Heart right ventricle (tissue), 16 donors: ENCODE measurements at regions not wholly inside any gene's neighbourhood (a gene's known extent, or its start where the extent isn't known, plus 50 kb on each side); places are given as distances from the start of the nearest gene placed in this dataset.

Source experiments
- ATAC-seq, 8 donors: fragments of 200-7000 bp; cut with Tn5 transposase; one replicate each; pipeline ENCODE4 v1.9.1; 2020; ENCODE audit warnings: mild to moderate bottlenecking in 8 of 8, moderate library complexity in 8 of 8, moderate number of reproducible peaks in 1 of 8
- DNase-seq, 2 donors: peaks; one replicate each; pipeline ENCODE4 v3.0.0-alpha.2; 2020
- H3K27ac ChIP-seq, 10 donors: fragments of 200-600 bp; sonication (generic) in 2 of 10; one replicate each; pipeline versions ENCODE4 v1.5.0 to v1.8.0; 2020 to 2022; ENCODE audit warnings: mild to moderate bottlenecking in 3 of 10
- H3K27me3 ChIP-seq, 7 donors: fragments of 200-600 bp; one replicate each; pipeline ENCODE4 v1.8.0; 2021 to 2022; ENCODE audit warnings: mild to moderate bottlenecking in 2 of 7
- H3K36me3 ChIP-seq, 9 donors: fragments of 200-600 bp; sonication (generic) in 1 of 9; one replicate each; pipeline versions ENCODE4 v1.5.0 to v1.8.0; 2020 to 2022; ENCODE audit warnings: mild to moderate bottlenecking in 2 of 9
- H3K4me1 ChIP-seq, 9 donors: fragments of 200-600 bp; sonication (generic) in 1 of 9; one replicate each; pipeline versions ENCODE4 v1.5.0 to v1.8.0; 2020 to 2022; ENCODE audit warnings: mild to moderate bottlenecking in 4 of 9
- H3K4me3 ChIP-seq, 10 donors: fragments of 200-600 bp; sonication (generic) in 2 of 10; one replicate each; pipeline versions ENCODE4 v1.5.0 to v1.8.0; 2020 to 2022; ENCODE audit warnings: mild to moderate bottlenecking in 7 of 10, moderate library complexity in 2 of 10
- H3K9me3 ChIP-seq, 11 donors: fragments of 200-600 bp in 10 of 11; sonication (generic) in 2 of 11; one replicate each; pipeline versions ENCODE4 v1.5.0 to v1.8.0; 2013 to 2022; ENCODE audit warnings: mild to moderate bottlenecking in 2 of 11, control low read depth in 1 of 11, moderate library complexity in 1 of 11
- WGBS, 2 donors: extraction: QIAGEN DNeasy Blood & Tissue Kit; methylation state at CpG; one replicate each; pipeline ENCODE4 v1.1.7; 2013; ENCODE audit warnings: inconsistent platforms in 1 of 2; 5-methylcytosine and 5-hydroxymethylcytosine counted together
- intact Hi-C, 10 donors: fragments of 100-400 bp; cut with DNase I; formaldehyde crosslinking; loops; one replicate each; pipeline versions ENCODE4 v1.11.1 to v1.14.2; 2022
- TF ChIP-seq, protein P1 (sequence below), 9 donors: fragments of 200-600 bp; sonication (generic) in 2 of 9; IDR thresholded peaks; one replicate each; pipeline versions ENCODE4 v1.5.0 to v1.8.0; 2021 to 2022; ENCODE audit warnings: antibody characterized with exemption in 9 of 9, mild to moderate bottlenecking in 5 of 9, moderate library complexity in 1 of 9
- donor health status: Arrhythmogenic right ventricular cardiomyopathy.
- donor health status: ischemic (EF 13 %, LVEDD 7.1; RV severe dilation, severe dysfunction).
- donor health status: healthy with polysubstance abuse.
- donor health status: DM: no; HTN: yes; CAD: no.
- donor health status: DM: no; HTN: no; CAD: no.
- donor health status: ischemic (EF 25% LVEDD 6.9; RV normal size, moderate dysfunction).
- donor health status: ischemic (EF 25% LVEDD 5.7; RV mildly dilated, moderate dysfunction).
- donor health status: healthy.
- donor health status: DM: yes; HTN: yes; CAD: no.
- donor health status: Ischemic cardiomyopathy.
- donor health status: ischemic (EF 35%, LVEDD 5.7; RV mildly dilated, moderate dysfunction).
- donor health status: nonischemic (EF 11% LVEDD 7.7; RV severe dilation, severe dysfunction).
- donor health status: DM: yes; HTN: yes; CAD: no.
- donor health status: PGD.
- donor health status: ischemic (EF 29% LVEDD 5.4; RV normal size, mild dysfunction).
- donor health status: nonischemic (EF 23%, LVEDD 6.1; RV moderate dilation, normal function).

DNA sequence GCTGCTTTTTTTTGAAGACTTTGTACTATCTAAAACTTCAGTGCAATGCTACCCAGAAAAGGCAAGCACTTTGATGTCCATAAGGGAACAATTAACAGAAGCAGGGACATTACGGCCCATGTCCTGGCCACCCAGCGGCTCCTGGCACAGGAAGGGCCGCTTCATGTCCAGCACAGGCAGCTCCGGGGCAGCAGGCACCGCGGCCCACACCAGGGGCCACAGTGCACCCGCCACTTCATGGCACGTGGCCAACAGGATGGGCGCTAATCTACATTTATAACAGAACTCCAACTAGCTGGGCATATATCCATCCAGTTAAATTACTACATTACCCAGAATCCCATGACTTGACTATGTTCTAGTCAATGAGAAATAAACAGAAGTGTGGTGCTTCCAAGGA is 198.2 kb upstream of the ID4 start:
- Histone ChIP-seq H3K4me3 (no peak overlapping the region), H3K27me3 (no peaks in the 10 kb centered on the region), H3K9me3 (peaks cover 0 to 13% (median 0%) of the 10 kb centered on the region in 11 donors), H3K36me3 (no peaks in the 10 kb centered on the region), H3K27ac (no peak overlapping the region), H3K4me1 (no peaks in the 10 kb centered on the region)
- intact Hi-C loops = no loop called here
- TF ChIP-seq, protein P1, sequence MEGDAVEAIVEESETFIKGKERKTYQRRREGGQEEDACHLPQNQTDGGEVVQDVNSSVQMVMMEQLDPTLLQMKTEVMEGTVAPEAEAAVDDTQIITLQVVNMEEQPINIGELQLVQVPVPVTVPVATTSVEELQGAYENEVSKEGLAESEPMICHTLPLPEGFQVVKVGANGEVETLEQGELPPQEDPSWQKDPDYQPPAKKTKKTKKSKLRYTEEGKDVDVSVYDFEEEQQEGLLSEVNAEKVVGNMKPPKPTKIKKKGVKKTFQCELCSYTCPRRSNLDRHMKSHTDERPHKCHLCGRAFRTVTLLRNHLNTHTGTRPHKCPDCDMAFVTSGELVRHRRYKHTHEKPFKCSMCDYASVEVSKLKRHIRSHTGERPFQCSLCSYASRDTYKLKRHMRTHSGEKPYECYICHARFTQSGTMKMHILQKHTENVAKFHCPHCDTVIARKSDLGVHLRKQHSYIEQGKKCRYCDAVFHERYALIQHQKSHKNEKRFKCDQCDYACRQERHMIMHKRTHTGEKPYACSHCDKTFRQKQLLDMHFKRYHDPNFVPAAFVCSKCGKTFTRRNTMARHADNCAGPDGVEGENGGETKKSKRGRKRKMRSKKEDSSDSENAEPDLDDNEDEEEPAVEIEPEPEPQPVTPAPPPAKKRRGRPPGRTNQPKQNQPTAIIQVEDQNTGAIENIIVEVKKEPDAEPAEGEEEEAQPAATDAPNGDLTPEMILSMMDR (IDR thresholded peaks at IDR 0.05) = no peak
- DNase-seq = no peak
- WGBS, 2 donors = 90 to 94% methylated on average over 9 of the region's 9 CpGs
- no peak for ATAC-seq

DNA sequence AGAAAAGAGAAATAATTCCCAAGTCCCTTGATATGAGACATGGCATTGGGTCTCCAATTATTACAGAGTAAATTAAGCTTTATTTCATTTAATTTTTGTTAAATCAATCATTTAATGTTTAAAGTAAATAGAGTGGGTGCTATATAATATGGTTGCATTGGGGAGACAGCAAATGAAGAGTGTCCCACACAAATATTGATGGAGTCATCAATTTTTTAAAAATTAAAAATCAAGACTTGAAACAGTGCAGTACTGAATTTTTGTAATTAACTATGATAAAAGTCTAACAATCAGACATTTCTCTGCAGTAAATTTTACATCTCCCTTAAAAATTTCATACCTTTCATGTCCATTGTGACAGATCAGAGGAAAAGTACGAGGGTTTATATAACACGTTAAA is 193.9 kb upstream of the ID4 start:
- intact Hi-C loops = no loop called here
- H3K27ac ChIP-seq = no peak overlapping the region
- TF ChIP-seq, protein P1 (IDR thresholded peaks at IDR 0.05) = no peak
- no peaks in the 10 kb centered on the region for H3K36me3 ChIP-seq
- no peaks in the 10 kb centered on the region for H3K4me1 ChIP-seq
- ATAC-seq (no peak), DNase-seq (no peak)
- no peaks in the 10 kb centered on the region for H3K27me3 ChIP-seq
- peaks cover 0 to 12% (median 0%) of the 10 kb centered on the region in 11 donors for H3K9me3 ChIP-seq
- no peak overlapping the region for H3K4me3 ChIP-seq
- WGBS, 2 donors = 88 to 93% methylated on average over 2 of the region's 2 CpGs

DNA sequence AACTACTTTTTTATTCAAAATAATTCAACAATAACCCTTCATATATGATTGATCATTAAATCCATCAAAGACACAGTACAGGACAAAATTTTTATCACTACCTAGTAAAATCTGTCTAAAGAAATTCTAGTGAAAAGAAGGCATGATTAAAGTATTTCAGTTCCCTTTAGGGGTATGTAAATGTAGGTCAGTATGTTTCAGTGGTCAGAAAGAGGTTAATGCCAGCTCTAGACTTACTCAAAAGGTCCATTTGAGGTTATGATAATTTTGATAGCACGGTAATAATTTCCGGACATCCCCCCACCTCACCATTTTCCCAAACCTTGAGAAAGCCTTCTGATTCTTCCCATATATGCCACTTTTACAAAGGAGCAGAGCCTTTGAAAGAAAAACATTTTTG is 193.5 kb upstream of the ID4 start:
- intact Hi-C loops = no loop called here
- no peak overlapping the region for H3K4me3 ChIP-seq
- DNase-seq = no peak
- TF ChIP-seq, protein P1 (IDR thresholded peaks at IDR 0.05) = no peak
- no peak for ATAC-seq
- no peaks in the 10 kb centered on the region for H3K36me3 ChIP-seq
- no peak overlapping the region for H3K27ac ChIP-seq
- WGBS, 2 donors = 77 to 84% methylated on average over 2 of the region's 2 CpGs
- peaks cover 0 to 8% (median 0%) of the 10 kb centered on the region in 11 donors for H3K9me3 ChIP-seq
- H3K4me1 ChIP-seq = no peaks in the 10 kb centered on the region
- no peaks in the 10 kb centered on the region for H3K27me3 ChIP-seq

DNA sequence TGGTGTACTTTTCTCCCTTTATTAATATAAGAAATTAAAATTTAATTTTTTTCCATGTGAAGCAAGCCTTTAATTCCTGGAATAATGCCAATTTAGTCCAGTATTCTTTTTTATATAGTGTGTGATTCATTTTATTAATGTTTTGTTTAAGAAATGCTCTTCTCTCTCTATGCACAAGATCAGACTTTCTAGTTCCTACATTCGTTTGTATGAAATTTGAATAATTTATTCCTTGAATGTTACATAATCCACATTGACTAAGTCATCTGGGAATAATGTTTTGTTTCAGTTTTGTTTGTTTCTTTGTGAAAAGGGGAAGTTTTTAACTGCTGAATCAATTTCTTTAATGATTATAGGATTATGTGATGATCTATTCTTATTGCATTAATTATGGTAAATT is 181.4 kb upstream of the ID4 start:
- no peaks in the 10 kb centered on the region for H3K27me3 ChIP-seq
- no peak overlapping the region for H3K27ac ChIP-seq
- H3K4me1 ChIP-seq = no peaks in the 10 kb centered on the region
- ATAC-seq (no peak), DNase-seq (no peak)
- intact Hi-C loops = no loop called here
- TF ChIP-seq, protein P1 (IDR thresholded peaks at IDR 0.05) = no peak
- WGBS, 2 donors = 51 to 58% methylated on average over 1 of the region's 1 CpG
- H3K9me3 ChIP-seq = peaks cover 0 to 5% (median 0%) of the 10 kb centered on the region in 11 donors
- H3K36me3 ChIP-seq = no peaks in the 10 kb centered on the region
- peak overlapping the region in 4 of 10 donors; percentile 1 to 16 (median 5) for H3K4me3 ChIP-seq
